ENCODE measurements at regions not wholly inside any gene's neighbourhood (a gene's known extent, or its start where the extent isn't known, plus 50 kb on each side); places are given as distances from the start of the nearest gene placed in this dataset.

GRCh38 chr18:73563901-73564472, 583.6 kb downstream of the FBXO15 start:
- Histone ChIP-seq H3K4me1 (no peaks in the 10 kb centered on the region), H3K36me3 (no peaks in the 10 kb centered on the region), H3K27ac (no peak overlapping the region), H3K27me3 (no peaks in the 10 kb centered on the region), H3K4me3 (no peak overlapping the region), H3K9me3 (no peaks in the 10 kb centered on the region)
- DNase-seq = no peak
- intact Hi-C loops (cut with DNase I) = no loop called here
- 88 to 95% methylated on average over 1 of the region's 1 CpG for WGBS, 2 donors
- TF ChIP-seq POLR2A (IDR thresholded peaks at IDR 0.05) = no peak
- TF ChIP-seq, protein P1, sequence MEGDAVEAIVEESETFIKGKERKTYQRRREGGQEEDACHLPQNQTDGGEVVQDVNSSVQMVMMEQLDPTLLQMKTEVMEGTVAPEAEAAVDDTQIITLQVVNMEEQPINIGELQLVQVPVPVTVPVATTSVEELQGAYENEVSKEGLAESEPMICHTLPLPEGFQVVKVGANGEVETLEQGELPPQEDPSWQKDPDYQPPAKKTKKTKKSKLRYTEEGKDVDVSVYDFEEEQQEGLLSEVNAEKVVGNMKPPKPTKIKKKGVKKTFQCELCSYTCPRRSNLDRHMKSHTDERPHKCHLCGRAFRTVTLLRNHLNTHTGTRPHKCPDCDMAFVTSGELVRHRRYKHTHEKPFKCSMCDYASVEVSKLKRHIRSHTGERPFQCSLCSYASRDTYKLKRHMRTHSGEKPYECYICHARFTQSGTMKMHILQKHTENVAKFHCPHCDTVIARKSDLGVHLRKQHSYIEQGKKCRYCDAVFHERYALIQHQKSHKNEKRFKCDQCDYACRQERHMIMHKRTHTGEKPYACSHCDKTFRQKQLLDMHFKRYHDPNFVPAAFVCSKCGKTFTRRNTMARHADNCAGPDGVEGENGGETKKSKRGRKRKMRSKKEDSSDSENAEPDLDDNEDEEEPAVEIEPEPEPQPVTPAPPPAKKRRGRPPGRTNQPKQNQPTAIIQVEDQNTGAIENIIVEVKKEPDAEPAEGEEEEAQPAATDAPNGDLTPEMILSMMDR (IDR thresholded peaks at IDR 0.05) = no peak
- TF ChIP-seq EP300 (IDR thresholded peaks at IDR 0.05) = no peak
- no peak for TF ChIP-seq POLR2AphosphoS5 (IDR thresholded peaks at IDR 0.05)

- 84 to 87% methylated on average over 4 of the region's 4 CpGs for WGBS, 2 donors
- H3K27me3 ChIP-seq = no peaks in the 10 kb centered on the region
- intact Hi-C loops (cut with DNase I) = no loop called here
- H3K9me3 ChIP-seq = no peaks in the 10 kb centered on the region
- H3K4me3 ChIP-seq = no peak overlapping the region
- no peaks in the 10 kb centered on the region for H3K4me1 ChIP-seq
- TF ChIP-seq POLR2AphosphoS5 (IDR thresholded peaks at IDR 0.05) (no peak), POLR2A (IDR thresholded peaks at IDR 0.05) (no peak), EP300 (IDR thresholded peaks at IDR 0.05) (no peak)
- TF ChIP-seq, protein P1 (IDR thresholded peaks at IDR 0.05) = no peak
- H3K27ac ChIP-seq = no peak overlapping the region
- DNase-seq = no peak
- no peaks in the 10 kb centered on the region for H3K36me3 ChIP-seq
These were observed 584.3 kb downstream of the FBXO15 start for GRCh38 chr18:73563345-73563744.

DNA sequence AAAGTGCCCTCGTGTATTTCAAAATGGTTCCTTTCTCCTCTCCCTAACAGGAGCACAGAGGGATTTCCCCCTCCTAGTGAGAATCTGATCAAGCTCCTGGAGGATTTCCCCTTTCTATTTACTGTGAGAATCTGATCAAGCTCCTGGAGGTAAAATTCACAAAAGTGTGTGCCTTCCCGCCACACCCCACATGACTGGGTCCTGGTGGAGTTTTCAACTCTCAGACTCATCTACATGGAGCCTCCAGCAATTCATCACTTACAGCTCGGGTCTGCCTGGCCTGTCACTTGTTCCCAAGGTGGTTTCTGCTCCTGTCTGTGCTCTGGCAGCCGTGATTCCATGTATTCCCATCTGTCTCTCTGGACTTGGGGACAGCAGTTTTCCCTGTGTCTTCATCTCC, 590.7 kb downstream of the FBXO15 start:
- Histone ChIP-seq H3K36me3 (no peaks in the 10 kb centered on the region), H3K27ac (no peak overlapping the region), H3K4me1 (no peaks in the 10 kb centered on the region), H3K9me3 (peaks cover 0 to 2% (median 0%) of the 10 kb centered on the region in 4 donors), H3K27me3 (no peaks in the 10 kb centered on the region), H3K4me3 (no peak overlapping the region)
- intact Hi-C loops (cut with DNase I) = no loop called here
- no peak for TF ChIP-seq POLR2A (IDR thresholded peaks at IDR 0.05)
- TF ChIP-seq POLR2AphosphoS5 (IDR thresholded peaks at IDR 0.05) = no peak
- TF ChIP-seq, protein P1 (IDR thresholded peaks at IDR 0.05) = no peak
- no peak for TF ChIP-seq EP300 (IDR thresholded peaks at IDR 0.05)
- DNase-seq = no peak
- WGBS, 2 donors = 74 to 81% methylated on average over 4 of the region's 4 CpGs

GRCh38 chr18:73552171-73552570, 595.5 kb downstream of the FBXO15 start:
- WGBS, 2 donors = 70 to 79% methylated on average over 5 of the region's 5 CpGs
- Histone ChIP-seq H3K27me3 (no peaks in the 10 kb centered on the region), H3K4me1 (no peaks in the 10 kb centered on the region), H3K27ac (no peak overlapping the region), H3K9me3 (peaks cover 0 to 2% (median 0%) of the 10 kb centered on the region in 4 donors), H3K36me3 (no peaks in the 10 kb centered on the region), H3K4me3 (no peak overlapping the region)
- TF ChIP-seq, protein P1 (IDR thresholded peaks at IDR 0.05) = no peak
- no peak for TF ChIP-seq POLR2AphosphoS5 (IDR thresholded peaks at IDR 0.05)
- no peak for TF ChIP-seq EP300 (IDR thresholded peaks at IDR 0.05)
- TF ChIP-seq POLR2A (IDR thresholded peaks at IDR 0.05) = no peak
- DNase-seq = no peak
- intact Hi-C loops (cut with DNase I) = no loop called here

GRCh38 chr18:73551211-73551610, 596.4 kb downstream of the FBXO15 start:
- DNase-seq = no peak
- 88 to 90% methylated on average over 3 of the region's 3 CpGs for WGBS, 2 donors

More at GRCh38 chr18:73551211-73551610, 596.4 kb downstream of the FBXO15 start:
- TF ChIP-seq POLR2AphosphoS5 (IDR thresholded peaks at IDR 0.05) = no peak
- no peak overlapping the region for H3K4me3 ChIP-seq
- peaks cover 0 to 2% (median 0%) of the 10 kb centered on the region in 4 donors for H3K9me3 ChIP-seq
- intact Hi-C loops (cut with DNase I) = no loop called here
- no peaks in the 10 kb centered on the region for H3K36me3 ChIP-seq
- no peaks in the 10 kb centered on the region for H3K4me1 ChIP-seq
- no peak overlapping the region for H3K27ac ChIP-seq
- H3K27me3 ChIP-seq = no peaks in the 10 kb centered on the region
